ENCODE measurements at regions not wholly inside any gene's neighbourhood (a gene's known extent, or its start where the extent isn't known, plus 50 kb on each side); places are given as distances from the start of the nearest gene placed in this dataset.
"Not testable (repeated sequence)": the region's sequence is repeated elsewhere in the genome, so short reads cannot be mapped to it uniquely, and the experiment has no call there.

DNA sequence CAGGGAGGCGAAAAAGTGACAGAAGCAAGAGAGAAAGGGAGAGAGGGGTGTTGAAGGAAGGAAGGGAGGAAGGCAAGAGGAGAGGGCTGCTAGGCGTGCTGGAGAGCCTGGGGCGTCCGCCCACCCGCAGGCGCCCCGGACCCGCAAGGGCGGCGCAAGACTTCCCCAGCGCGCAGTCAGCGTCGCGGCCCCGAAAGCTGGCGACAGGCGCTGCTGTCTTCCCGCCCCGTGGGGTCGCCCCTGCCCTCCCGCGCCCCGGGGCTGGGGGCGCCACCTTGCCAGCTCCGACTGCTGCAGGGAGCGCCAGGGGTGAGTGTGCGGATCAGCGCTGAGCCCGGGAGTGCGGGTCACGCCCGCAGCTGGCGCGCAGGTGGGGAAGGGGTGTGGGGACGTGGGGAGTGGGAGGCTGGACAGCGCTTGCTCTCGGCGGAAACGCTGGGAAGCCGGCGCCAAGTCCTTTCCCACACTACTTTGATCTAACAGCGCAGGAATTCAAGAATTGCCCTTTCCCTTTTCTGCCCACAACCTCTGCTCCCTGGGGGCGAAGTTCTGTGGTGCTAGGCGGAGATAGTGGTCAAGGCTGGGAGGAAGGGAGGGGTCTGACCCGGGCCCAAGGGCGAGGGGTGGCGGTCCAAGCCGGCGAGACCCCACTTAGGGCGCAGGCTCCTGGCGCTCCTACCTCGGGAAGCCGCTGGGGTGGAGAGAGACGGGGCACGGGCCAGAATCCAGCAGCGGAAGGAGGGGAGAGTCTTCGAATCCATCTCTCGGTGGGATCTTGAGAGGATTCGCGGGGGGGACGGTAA lies 266.1 kb downstream of the CGGBP1 start, which contains the start of gene HTR1F:
Gene HTR1F, plus strand, starts transcription at position 173 of the 803 bp plus-strand sequence.
- DNase-seq: no peak

DNA sequence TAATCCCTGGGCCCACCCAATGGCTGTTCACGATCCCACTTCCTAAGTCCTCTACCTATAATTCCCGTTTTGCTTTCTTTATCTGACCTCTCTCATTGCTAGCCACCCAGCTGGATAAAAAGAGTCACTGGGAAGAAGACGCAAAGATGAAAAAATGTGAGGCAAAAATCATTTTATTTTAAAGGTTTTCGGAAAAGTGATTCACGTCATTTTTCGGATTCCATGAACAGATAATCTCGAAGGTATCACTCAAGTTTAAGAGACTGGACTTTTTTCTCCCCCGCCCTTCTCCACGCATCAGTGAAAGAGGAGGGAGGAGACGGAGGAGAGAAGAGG lies 266.6 kb downstream of the CGGBP1 start:
- DNase-seq: no peak

DNA sequence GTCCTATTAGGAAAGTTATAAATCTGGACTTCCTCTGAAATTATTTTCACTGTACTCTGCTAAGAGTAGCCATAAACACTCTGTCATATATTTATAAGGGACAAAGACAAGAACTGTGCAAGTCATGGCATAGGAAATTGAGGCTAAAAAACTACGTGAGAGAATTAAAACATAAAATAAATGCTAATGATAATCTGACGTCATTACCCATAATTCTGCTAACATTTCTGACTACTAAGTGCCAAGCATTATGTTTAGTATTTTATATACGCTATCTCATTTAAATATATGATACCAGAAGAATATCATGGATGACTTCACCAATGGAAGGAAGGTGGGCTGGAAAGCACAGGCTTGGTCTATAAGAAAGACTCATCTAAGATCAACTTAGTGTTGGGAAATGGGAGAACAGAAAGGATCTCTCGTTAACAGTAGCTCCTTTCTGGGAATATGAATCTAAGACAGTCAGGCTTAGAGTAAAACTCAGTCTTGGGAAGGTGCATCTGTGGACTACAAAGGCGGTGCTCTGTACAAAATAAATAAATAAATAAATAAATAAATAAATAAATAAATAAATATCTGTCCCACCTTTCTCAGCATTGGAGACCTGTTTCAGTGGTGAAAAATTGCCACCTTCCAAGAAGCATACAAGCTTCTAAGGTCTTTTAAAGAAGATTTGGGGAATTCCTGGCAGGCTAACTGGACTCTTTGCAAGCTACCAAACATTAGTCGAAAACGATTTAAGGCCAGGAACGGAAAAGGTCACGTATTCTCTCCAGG lies 267.4 kb downstream of the CGGBP1 start:
- no peak for DNase-seq

DNA sequence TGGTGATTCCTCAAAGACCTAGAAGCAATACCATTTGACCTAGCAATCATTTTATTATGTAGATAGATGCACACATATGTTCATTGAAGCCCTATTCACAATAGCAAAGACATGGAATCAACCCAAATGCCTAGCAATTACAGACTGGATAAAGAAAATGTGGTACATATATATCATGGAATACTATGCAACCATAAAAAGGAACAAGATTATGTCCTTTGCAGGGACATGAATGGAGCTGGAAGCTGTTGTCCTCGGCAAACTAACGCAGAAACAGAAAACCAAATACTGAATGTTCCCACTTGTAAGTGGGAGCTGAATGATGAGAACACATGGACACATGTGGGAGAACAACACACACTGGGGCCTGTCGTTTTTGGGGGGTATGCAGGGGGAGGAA lies 269.8 kb downstream of the CGGBP1 start:
- DNase-seq: not testable (repeated sequence)

DNA sequence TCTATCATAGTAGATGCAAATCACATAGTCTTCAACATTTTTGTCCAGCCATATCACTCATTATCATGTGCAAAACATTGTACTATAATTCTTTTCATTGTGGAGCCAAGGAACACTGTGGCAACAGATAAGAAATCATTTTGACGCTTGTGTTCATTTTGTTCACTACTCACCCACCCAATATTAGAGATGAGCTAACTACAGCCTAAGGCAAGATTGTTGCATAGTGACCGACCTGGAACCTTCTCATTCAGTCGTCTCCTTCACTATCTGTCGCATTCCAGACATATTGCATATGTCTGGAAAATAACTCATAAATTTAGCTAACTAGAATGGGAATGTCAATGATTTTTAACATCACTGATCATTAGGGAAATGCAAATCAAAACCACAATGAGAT lies 270.3 kb downstream of the CGGBP1 start:
- no peak for DNase-seq

DNA sequence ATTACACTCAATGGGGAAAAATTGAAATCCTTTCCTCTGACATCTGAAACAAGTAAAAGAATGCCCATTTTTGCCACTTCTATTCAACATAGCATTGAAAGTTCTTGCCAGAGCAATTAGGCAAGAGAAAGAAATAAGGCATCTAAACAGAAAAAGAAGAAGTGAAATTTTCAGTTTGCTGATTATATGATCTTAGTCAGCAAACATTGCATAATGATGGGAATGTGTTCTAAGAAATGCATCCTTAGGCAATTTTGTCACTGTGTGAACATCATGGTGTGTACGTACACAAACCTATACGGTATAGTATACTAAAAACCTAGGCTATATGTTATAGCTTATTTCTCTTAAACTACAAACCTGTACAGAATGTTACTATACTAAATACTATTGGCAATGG lies 278.0 kb downstream of the CGGBP1 start:
- DNase-seq: no peak

DNA sequence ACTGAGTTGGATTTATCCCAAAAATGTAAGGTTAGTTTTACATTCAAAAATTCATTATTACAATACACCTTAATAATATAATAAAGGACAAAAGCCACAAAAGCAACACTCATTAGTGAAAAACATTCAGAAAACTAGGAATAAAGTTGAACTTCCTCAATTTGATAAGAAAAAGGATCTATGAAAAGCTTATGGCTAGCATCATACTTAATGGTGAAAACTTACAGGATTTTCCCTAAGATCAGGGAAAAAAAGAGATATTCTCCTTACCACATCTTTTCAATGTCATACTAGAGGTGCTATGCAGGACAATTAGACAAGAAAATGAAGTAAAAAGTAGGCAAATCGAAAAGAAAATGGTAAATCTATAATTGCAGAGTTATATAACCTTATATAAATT lies 279.9 kb downstream of the CGGBP1 start:
- DNase-seq: no peak

DNA sequence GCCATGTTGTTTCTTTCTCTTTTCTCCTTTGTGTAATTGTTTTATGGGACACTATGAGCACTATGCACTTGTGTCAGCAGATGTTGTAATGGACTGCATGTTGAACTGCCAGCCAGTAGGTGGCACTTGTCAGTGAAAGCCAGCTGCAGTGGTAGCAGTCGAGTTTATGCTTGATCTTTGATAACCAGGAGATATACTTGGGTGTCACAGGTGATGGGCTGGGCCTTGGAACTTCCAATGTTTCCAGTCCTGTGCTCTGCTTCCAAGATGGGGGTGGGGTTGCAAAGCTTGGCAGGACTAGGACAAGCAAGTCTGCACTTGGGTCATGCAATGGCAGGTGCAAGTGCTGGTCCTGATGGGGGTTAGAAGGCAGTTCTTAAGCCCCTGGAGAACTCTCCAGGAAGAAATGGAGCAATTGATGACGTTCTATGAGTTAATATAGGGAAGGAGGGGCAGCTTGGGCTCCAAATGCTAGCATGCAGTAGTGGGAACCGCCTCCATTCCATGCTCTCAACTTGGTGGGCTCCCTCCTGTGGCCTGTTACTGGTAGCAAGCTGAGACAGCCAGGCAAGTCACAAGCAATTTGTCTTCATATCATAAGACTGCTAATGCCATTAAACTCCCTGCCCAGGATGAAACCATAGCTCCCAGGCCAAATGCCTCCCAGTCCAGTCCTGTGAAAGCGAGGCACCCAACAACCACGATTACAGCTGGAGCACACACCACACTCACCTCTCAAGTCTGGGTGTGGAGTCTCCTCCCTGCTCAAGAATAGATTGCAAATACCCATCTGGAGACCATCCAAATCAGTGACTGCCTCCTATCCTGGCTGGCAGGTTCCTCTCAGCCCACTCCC lies 287.2 kb downstream of the CGGBP1 start:
- peak; percentile 8 for DNase-seq

DNA sequence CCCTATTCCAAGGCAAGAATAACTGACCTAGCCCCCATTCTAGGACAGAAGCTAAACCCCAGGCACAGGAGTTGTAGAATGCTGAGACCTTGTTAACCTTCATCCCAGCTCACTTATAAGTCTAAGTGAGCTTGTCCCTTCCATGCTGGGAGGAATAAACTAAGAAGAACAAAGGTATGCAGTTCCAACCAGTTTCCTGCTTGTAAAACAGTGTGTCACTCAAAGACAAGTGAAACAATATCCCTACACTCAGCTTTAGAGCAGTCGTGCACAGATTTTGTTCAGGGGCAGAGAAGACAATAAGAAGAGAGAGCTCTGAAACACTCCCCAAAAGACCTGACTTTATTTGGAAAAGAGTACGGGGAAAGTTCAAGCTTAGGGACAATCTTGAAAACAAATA lies 292.1 kb downstream of the CGGBP1 start:
- no peak for DNase-seq

DNA sequence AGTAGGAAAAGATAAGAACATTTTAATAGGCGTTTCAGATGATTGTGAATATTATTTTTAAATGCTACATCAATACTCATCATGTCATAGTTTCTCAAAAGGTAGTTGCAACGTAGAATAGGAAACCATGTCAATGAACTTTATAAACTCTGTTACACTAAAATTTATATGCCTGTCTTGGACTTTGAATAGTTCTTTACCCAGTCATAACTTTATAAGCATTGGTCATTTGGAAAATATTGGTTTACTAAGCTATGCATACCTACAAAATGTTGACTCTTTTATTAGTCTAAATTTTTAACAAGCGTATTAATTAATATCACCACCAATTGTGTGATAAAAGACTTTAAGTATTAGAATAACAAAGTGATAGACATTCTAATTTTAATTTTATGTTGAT lies 293.5 kb downstream of the CGGBP1 start:
- DNase-seq: no peak

DNA sequence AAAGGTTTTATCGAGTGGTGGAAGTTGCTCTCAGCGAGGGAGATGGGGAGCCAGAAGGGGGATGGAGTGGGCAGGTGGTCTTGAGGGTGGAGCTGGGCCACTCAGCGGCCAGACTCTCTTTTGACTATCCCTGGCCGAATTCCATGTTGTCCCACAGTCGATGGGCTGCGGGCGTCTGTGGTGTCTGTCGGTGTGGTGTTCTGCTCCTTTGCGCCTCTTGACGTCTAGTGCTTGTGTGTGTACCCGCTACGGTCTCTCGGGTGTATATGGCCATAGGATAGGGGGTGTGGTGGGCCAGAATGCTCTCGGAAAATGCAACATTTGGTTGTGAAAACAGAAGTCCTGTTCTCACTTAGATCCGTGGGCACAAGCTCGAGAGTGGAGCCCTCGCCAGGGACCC lies 297.0 kb downstream of the CGGBP1 start:
- DNase-seq: no peak

DNA sequence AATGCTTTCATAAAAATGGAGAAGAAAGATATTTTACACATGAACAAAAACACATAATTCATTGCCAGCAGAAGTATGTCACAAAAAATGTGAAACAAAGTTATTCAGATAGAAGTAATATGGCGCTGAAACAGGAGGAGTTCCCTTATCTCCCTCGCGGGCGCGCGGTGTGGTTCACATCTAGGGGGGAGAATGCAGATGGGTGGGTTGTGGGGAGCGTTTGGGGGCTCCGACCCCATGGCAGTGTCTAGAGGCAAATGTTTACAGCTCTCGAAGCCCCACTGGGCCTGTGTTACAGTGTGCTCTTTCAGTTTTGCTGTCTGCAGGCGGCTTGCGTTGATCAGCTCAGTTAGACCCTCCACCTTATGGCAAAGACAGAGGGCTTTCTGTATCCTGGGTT lies 297.5 kb downstream of the CGGBP1 start:
- DNase-seq: no peak

DNA sequence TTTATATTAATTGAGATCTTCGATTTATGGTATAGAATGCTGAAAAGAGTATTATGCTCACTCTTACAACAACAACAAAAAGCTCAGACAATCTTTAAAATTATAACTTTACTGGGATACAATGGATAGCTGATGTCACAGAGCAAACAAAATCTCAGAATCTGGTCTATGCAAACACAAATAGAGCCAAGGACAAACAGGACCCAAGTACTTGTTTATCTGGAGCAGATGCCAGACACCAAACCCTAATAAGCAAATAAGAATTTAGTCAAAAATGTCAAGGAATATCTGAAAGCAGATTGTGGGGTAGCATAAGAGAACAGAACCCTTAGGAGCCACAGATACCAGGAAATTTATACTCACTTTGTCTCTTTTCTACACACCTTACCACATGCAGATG lies 302.2 kb downstream of the CGGBP1 start:
- DNase-seq: no peak

DNA sequence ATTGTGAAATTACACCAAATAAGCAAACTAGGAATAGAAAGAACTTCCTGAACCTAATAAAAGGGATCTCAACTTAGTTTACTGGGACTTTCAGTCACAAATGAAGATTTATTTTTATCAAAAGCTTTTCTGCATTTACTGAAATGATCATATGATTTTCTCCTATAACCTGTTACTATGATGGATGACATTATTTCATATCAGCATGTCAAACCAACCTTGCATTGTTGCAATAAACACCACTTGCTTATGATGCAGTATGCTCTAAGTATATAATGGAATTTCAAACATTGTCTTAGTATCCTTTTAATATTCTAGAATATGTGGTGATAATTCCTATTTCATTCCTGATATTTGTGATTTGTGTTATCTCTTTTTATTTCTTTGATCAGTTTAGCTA lies 303.0 kb downstream of the CGGBP1 start:
- no peak for DNase-seq

DNA sequence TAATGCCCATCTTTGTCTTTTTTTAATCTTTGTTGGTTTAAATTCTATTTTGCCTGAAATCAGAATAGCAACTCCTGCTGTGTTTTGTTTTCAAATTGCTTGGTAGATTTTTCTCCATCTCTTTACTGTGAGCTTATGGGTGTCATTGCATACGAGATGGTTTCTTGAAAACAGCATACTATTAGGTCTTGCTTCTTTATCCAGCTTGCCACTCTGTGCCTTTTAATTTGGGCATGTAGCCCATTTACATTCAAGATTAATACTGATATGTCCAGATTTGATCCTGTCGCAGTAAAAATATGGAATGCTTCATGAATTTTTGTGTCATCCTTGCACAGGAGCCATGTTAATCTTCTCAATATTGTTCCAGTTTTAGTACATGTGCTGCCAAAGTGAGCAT lies 316.6 kb downstream of the CGGBP1 start:
- DNase-seq: no peak

DNA sequence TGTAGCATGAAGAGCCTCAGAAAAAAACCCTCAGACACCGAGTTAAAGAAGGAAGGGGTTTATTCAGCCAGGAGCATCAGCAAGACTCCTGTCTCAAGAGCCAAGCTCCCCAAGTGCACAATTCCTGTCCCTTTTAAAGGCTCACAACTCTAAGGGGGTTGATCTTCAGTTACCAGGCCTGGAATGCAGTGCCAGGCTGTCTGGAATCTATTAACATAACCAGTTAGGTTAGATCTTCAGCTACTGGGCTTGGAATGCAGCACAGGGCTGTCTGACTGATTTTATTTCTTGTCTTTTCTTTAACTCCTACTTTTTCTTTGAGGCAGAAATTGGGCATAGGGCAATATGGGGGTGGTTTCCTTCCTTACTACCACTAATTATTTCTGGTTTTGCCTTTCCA lies 317.9 kb downstream of the CGGBP1 start:
- not testable (repeated sequence) for DNase-seq

DNA sequence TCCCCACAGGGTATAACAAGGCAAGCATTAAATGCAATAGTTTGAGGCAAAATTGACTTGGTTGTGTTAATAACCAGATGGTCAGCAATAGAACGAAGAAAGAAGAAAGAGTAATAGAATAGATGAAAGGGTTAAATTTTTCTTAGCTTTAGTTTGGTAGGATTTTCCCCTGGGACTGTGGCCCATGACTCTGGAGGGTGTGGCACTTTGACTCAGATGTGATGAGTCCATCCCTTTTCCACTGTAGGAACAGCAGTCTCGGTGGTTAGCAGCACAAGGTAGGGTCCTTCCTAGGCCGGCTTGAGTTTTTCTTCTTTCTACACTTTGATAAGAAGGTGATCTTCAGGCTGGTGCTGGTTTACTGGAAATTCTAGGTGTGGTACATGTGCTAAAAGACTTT lies 321.0 kb downstream of the CGGBP1 start:
- peak; percentile 1 for DNase-seq

DNA sequence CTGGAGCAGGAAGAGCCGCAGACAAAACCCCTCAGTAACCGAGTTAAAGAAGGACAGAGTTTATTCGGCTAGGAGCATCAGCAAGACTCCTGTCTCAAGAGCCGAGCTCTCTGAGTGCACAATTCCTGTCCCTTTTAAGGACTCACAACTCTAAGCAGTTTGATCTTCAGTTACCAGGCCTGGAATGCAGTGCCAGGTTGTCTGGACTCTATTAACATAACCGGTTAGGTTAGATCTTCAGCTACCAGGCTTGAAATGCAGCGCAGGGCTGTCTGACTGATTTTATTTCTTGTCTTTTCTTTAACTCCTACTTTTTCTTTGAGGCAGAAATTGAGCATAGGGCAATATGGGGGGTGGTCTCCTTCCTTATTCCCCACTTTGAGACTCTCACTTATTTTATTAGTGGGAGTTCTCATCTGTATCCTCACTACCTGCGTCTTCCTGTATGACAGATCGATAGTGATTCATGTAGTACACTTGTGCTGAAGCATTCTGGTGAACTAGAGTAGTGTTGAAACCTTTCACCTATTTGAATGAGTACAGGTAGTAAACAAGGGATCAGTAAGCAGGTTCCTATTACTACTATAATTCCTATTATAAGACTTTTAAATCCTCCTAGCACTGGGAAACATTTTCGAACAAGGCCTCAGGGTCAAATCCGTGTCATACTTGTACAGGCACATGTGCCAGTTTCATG lies 325.0 kb downstream of the CGGBP1 start:
- no peak for DNase-seq

DNA sequence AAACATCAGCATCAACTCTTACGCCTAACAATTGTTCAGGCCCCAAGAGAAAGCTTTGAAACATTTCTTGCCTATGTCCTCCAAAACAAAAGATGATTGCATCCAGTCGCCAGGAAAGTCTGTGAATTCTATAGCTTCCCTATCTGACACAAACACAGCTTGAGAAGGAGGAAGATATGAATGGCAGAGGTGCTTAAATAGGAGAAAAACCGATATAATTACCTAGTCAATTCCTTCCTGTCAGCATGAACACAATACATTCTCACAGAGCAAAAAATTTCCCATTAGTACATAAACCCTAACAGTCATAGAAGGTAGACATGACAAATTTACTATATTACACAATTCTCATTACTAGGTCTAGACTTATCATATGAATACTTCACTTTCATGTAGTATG lies 326.5 kb downstream of the CGGBP1 start:
- no peak for DNase-seq

DNA sequence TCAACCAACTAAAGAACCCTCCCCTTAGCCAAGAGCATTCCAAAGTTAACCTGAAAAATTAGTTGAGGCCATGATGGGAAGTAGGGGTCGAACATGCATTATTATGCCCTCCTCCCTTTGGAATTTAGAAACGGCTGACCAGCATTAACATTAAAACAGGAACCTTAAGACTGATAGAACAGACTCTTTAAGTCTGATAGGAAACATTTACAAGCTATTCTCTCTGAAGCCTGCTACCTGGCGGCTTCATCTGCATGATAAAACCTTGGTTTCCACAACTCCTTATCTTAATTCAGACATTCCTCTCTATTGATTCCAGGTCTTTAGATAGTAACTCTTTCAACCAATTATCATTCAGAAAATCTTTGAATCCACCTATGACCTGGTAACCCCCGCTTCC lies 331.0 kb downstream of the CGGBP1 start:
- no peak for DNase-seq

DNA sequence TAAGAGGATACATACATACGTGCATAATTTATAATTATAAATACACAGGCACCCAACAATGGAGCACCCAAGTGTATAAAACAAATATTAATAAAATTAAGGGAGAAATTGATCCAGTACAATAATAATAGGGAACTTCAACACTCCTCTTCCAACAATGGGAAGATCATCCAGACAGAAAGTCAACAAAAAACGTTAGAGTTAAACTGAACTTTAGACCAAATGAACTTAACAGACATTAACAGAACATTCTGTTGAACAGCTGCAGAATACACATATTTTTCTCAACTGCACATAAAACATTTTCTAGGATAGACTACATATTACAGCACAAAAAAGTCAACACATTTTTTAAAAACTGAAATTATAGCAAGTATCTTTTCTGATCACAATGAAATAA lies 339.7 kb downstream of the CGGBP1 start:
- no peak for DNase-seq

DNA sequence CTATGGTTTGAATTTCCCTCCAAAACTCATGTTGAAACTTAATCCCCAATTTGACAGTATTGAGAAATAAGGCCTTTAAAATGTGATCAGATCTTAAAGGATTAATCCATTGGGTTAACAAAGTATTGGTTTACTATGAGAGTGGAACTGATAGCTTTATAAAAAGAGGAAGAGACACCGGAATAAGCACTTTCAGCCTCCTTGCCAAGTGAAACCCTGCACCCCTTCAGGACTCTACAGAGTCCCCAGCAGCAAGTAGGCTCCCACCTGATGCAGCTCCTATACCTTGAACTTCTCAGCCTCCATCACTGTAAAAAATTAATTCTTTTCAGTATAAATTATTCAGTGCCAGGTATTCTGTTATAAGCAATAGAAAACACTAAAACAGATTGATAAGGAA lies 348.3 kb downstream of the CGGBP1 start:
- DNase-seq: no peak

DNA sequence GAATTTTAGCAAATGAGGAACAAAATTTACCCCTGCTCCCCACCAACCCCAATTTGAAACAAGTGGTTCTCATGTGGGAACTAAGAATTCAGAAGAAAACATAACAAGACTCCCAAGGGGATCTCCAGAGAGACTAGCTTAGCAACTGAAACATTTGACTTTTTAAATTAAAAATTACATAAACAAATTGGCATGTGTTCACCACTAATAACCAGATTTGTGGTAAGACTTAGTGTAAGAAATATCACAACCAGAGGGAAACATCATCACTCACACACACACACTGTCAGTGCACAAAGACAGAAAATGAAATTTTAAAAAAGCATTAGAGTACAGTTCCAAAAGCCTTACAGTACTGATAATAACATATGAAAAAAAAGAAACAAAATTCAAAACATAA lies 348.8 kb downstream of the CGGBP1 start:
- DNase-seq: no peak
